Progenitor cell of endocrine pancreas (in vitro differentiated cells): ENCODE measurements at regions not wholly inside any gene's neighbourhood (a gene's known extent, or its start where the extent isn't known, plus 50 kb on each side); places are given as distances from the start of the nearest gene placed in this dataset.

Source experiments
- DNase-seq: peaks from one replicate; pipeline ENCODE4 v3.0.0; 2021; ENCODE audit warnings: low spot score; ENCODE audit not compliant: unreplicated experiment
- H3K27ac Mint-ChIP-seq: 2 replicates; pipeline ENCODE4 v1.8.0; 2021; ENCODE audit warnings: mild to moderate bottlenecking, moderate library complexity, mixed read lengths
- H3K27me3 Mint-ChIP-seq: 2 replicates; pipeline ENCODE4 v1.8.0; 2021; ENCODE audit warnings: mixed read lengths
- H3K36me3 Mint-ChIP-seq: 2 replicates; pipeline ENCODE4 v1.8.0; 2022; ENCODE audit warnings: mixed read lengths; ENCODE audit not compliant: insufficient read depth
- H3K4me1 Mint-ChIP-seq: 2 replicates; pipeline ENCODE4 v1.8.0; 2021; ENCODE audit warnings: low read depth, mixed read lengths
- H3K4me3 Mint-ChIP-seq: 2 replicates; pipeline ENCODE4 v1.8.0; 2021; ENCODE audit warnings: low read depth, mild to moderate bottlenecking, moderate library complexity, mixed read lengths
- H3K9me3 Mint-ChIP-seq: 2 replicates; pipeline ENCODE4 v1.8.0; 2021; ENCODE audit warnings: low read depth, mixed read lengths
- TF ChIP-seq, protein P1 (sequence below): fragments of 200-600 bp; sonication (generic); IDR thresholded peaks from one replicate; pipeline ENCODE4 v1.5.0; 2021; ENCODE audit warnings: antibody characterized with exemption, mild to moderate bottlenecking; ENCODE audit not compliant: unreplicated experiment

GRCh38 chrX:109797311-109797975, 64.4 kb upstream of the ACSL4 start:
- no peaks in the 10 kb centered on the region for H3K27me3 Mint-ChIP-seq
- H3K4me3 Mint-ChIP-seq = no peak overlapping the region
- DNase-seq = no peak
- H3K4me1 Mint-ChIP-seq = peaks cover 4% of the 10 kb centered on the region
- H3K9me3 Mint-ChIP-seq = peaks cover 11% of the 10 kb centered on the region
- no peaks in the 10 kb centered on the region for H3K36me3 Mint-ChIP-seq
- H3K27ac Mint-ChIP-seq = peak overlapping the region; percentile 69
- TF ChIP-seq, protein P1, sequence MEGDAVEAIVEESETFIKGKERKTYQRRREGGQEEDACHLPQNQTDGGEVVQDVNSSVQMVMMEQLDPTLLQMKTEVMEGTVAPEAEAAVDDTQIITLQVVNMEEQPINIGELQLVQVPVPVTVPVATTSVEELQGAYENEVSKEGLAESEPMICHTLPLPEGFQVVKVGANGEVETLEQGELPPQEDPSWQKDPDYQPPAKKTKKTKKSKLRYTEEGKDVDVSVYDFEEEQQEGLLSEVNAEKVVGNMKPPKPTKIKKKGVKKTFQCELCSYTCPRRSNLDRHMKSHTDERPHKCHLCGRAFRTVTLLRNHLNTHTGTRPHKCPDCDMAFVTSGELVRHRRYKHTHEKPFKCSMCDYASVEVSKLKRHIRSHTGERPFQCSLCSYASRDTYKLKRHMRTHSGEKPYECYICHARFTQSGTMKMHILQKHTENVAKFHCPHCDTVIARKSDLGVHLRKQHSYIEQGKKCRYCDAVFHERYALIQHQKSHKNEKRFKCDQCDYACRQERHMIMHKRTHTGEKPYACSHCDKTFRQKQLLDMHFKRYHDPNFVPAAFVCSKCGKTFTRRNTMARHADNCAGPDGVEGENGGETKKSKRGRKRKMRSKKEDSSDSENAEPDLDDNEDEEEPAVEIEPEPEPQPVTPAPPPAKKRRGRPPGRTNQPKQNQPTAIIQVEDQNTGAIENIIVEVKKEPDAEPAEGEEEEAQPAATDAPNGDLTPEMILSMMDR = no peak

GRCh38 chrX:109812236-109812635, 79.2 kb upstream of the ACSL4 start:
- peaks cover 20% of the 10 kb centered on the region for H3K27me3 Mint-ChIP-seq
- peaks cover 13% of the 10 kb centered on the region for H3K4me1 Mint-ChIP-seq
- no peaks in the 10 kb centered on the region for H3K9me3 Mint-ChIP-seq
- TF ChIP-seq, protein P1 = no peak
- no peak overlapping the region for H3K27ac Mint-ChIP-seq
- no peak for DNase-seq
- no peaks in the 10 kb centered on the region for H3K36me3 Mint-ChIP-seq
- no peak overlapping the region for H3K4me3 Mint-ChIP-seq

DNA sequence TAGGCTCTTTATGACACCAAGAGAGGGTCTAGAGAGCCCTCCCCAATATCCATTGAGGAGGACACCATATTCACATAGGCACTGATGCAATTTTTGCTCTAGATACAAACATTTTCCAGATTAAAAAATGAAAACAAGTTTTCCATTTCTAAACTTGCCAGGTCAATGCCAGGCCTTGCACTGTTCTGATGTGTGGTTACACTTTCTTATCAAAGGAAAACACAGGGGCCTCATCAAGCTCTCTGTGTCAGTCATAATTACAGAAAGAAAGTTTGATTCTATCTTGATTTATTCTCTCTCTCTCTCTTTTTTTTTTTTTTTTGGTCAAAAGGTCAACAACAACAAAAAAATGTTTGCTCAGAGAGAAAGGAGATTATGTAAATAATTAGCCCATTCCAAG, 80.2 kb upstream of the ACSL4 start:
- no peak for DNase-seq
- Mint-ChIP-seq H3K4me1 (peaks cover 15% of the 10 kb centered on the region), H3K4me3 (no peak overlapping the region), H3K27me3 (peaks cover 20% of the 10 kb centered on the region), H3K36me3 (no peaks in the 10 kb centered on the region), H3K27ac (no peak overlapping the region), H3K9me3 (no peaks in the 10 kb centered on the region)
- TF ChIP-seq, protein P1 = no peak

DNA sequence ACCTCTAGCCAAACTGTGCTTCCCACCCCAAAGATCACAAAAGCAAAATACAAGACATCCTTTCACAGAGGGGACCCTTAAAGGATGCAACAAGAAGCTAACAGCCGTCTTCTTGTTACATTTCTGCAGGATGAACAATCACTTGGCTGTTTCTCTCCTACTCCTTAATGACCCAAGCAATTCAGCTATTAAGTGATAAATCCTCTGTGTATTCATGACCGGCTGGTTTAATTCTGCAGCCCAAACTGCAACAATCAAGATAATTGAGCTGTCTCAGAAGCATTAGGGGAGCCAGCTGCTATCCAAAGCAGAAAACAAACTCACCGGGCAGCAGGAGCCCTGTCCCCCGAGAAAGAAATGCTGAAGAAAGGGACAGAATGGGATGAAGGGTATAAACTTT, 85.9 kb upstream of the ACSL4 start:
- Mint-ChIP-seq H3K4me1 (peaks cover 22% of the 10 kb centered on the region), H3K27ac (no peak overlapping the region), H3K9me3 (peaks cover 3% of the 10 kb centered on the region), H3K4me3 (no peak overlapping the region), H3K36me3 (no peaks in the 10 kb centered on the region), H3K27me3 (peaks cover 20% of the 10 kb centered on the region)
- DNase-seq = no peak
- TF ChIP-seq, protein P1 = no peak

- peaks cover 19% of the 10 kb centered on the region for H3K4me1 Mint-ChIP-seq
- H3K27ac Mint-ChIP-seq = peak overlapping the region; percentile 38
Observed at GRCh38 chrX:109822861-109823260, 89.8 kb upstream of the ACSL4 start.

More at GRCh38 chrX:109822861-109823260, 89.8 kb upstream of the ACSL4 start:
- H3K27me3 Mint-ChIP-seq = no peaks in the 10 kb centered on the region
- TF ChIP-seq, protein P1 = no peak
- H3K36me3 Mint-ChIP-seq = no peaks in the 10 kb centered on the region
- H3K9me3 Mint-ChIP-seq = peaks cover 3% of the 10 kb centered on the region
- H3K4me3 Mint-ChIP-seq = no peak overlapping the region
- no peak for DNase-seq
